Small intestine (tissue), 7 donors: ENCODE measurements at regions not wholly inside any gene's neighbourhood (a gene's known extent, or its start where the extent isn't known, plus 50 kb on each side); places are given as distances from the start of the nearest gene placed in this dataset.

Experiments
- DNase-seq, 2 donors: peaks; one replicate each; pipeline versions ENCODE4 v3.0.0 to v3.0.0-alpha.2; 2013
- FAIRE-seq: peaks from 2 replicates; lab custom pipeline; 2012; peaks lifted over from hg19 to GRCh38; lab: Jason Lieb, UNC
- H3K27ac ChIP-seq, 3 donors: one replicate each; pipeline ENCODE4 v1.5.1; 2013; ENCODE audit warnings: low read length in 2 of 3, mild to moderate bottlenecking in 2 of 3, control low read depth in 1 of 3, inconsistent platforms in 1 of 3, low read depth in 1 of 3, moderate library complexity in 1 of 3
- H3K27me3 ChIP-seq, 3 donors: one replicate each; pipeline ENCODE4 v1.6.1; 2013; ENCODE audit warnings: low read length in 3 of 3, inconsistent platforms in 1 of 3; ENCODE audit not compliant: control insufficient read depth in 3 of 3, insufficient read depth in 3 of 3
- H3K36me3 ChIP-seq, 3 donors: one replicate each; pipeline ENCODE4 v1.6.1; 2013; ENCODE audit warnings: low read length in 3 of 3, inconsistent platforms in 1 of 3, low read depth in 1 of 3, mild to moderate bottlenecking in 1 of 3, moderate library complexity in 1 of 3; ENCODE audit not compliant: control insufficient read depth in 3 of 3, insufficient read depth in 2 of 3
- H3K4me1 ChIP-seq, 3 donors: one replicate each; pipeline ENCODE4 v1.6.1; 2013; ENCODE audit warnings: low read length in 2 of 3, inconsistent platforms in 1 of 3, low read depth in 1 of 3, mild to moderate bottlenecking in 1 of 3, moderate library complexity in 1 of 3; ENCODE audit not compliant: control insufficient read depth in 3 of 3, insufficient read depth in 2 of 3
- H3K4me3 ChIP-seq, 3 donors: one replicate each; pipeline ENCODE4 v1.5.1; 2013; ENCODE audit warnings: low read length in 3 of 3, control low read depth in 1 of 3, inconsistent platforms in 1 of 3, low read depth in 1 of 3, mild to moderate bottlenecking in 1 of 3, moderate library complexity in 1 of 3
- H3K9me3 ChIP-seq, 2 donors: one replicate each; pipeline ENCODE4 v1.6.1; 2013; ENCODE audit warnings: low read depth in 1 of 2, low read length in 1 of 2; ENCODE audit not compliant: control insufficient read depth in 2 of 2, insufficient read depth in 1 of 2
- WGBS, 3 donors: extraction: QIAGEN DNeasy Blood & Tissue Kit; methylation state at CpG; one replicate each; pipeline ENCODE4 v1.1.7; 2013; 5-methylcytosine and 5-hydroxymethylcytosine counted together
- donor health status: healthy with polysubstance abuse.
- donor health status: control.
- donor health status: control.
- donor health status: Bipolar disorder and iron deficiency.
- donor health status: healthy.

DNA sequence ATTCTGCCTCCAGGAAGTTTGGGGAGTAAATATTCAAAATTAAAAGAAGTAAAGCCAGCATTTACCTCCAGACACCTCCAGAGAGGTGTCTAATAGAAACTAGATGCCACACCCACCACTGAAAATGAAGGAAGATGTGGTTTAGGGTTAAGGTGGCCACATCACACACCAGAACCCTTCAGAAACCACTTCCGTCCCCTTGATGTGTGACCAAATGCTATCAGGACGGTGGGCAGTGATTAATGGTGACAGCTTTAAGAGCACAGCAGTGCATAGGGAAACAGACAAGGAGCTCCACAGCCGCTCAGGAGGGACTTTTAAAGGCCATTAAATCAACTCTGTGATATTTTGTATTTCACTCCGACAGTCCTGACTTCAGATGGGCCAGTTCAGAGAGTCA is 295.2 kb downstream of the BRINP1 start:
- Histone ChIP-seq H3K36me3 (no peaks in the 10 kb centered on the region), H3K27ac (no peak overlapping the region), H3K4me3 (no peak overlapping the region), H3K4me1 (no peaks in the 10 kb centered on the region), H3K27me3 (no peaks in the 10 kb centered on the region), H3K9me3 (no peaks in the 10 kb centered on the region)
- DNase-seq = no peak
- WGBS, 3 donors = 26 to 40% (median 29%) methylated on average over 4 of the region's 4 CpGs
- no peak for FAIRE-seq

DNA sequence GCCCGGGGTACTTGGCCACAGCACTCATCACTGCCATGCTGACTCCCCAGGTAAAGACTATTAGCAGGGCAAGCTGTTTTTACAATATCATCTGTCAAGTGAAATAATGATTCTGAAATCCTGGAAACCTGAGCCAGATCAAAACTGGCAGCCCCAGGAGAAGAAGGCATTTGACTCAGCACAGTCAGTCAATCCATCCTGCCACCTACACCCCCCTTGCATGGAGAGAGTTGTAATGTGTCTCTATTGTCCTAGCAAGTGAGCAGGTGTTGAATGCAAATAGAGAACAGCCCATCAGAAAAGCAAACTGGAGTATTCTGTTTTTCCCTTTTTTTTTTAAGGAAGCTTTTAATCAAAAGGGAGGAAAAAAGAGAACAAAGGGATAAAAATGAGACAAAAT is 291.2 kb downstream of the BRINP1 start:
- H3K4me3 ChIP-seq = no peak overlapping the region
- H3K36me3 ChIP-seq = no peaks in the 10 kb centered on the region
- no peaks in the 10 kb centered on the region for H3K4me1 ChIP-seq
- DNase-seq (no peak), FAIRE-seq (no peak)
- WGBS, 3 donors = 55 to 79% (median 69%) methylated on average over 1 of the region's 1 CpG
- H3K27ac ChIP-seq = no peak overlapping the region
- H3K9me3 ChIP-seq = no peaks in the 10 kb centered on the region
- H3K27me3 ChIP-seq = no peaks in the 10 kb centered on the region

DNA sequence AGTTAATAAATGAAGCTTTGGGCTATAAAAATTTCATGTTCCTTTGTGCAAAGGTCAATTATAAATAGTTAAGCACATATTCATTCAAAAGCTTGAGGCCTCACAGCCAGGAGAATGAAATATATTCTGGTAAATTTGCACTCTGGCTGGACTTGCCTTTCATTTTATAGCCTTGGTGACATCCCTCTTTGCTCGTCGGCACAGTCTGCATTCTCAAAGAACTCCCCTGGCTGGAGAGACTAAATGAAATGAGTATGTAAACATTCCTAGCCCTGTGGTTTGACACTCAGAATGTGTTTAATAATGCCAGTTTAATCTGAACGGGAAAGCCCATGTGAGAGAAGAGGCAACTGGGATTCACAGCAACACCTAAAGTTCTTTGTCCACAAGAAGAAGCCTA is 285.6 kb downstream of the BRINP1 start:
- 30 to 43% (median 32%) methylated on average over 3 of the region's 3 CpGs for WGBS, 3 donors
- no peak overlapping the region for H3K4me3 ChIP-seq
- DNase-seq (no peak), FAIRE-seq (no peak)
- H3K36me3 ChIP-seq = no peaks in the 10 kb centered on the region
- no peak overlapping the region for H3K27ac ChIP-seq
- H3K9me3 ChIP-seq = no peaks in the 10 kb centered on the region
- no peaks in the 10 kb centered on the region for H3K4me1 ChIP-seq
- no peaks in the 10 kb centered on the region for H3K27me3 ChIP-seq

DNA sequence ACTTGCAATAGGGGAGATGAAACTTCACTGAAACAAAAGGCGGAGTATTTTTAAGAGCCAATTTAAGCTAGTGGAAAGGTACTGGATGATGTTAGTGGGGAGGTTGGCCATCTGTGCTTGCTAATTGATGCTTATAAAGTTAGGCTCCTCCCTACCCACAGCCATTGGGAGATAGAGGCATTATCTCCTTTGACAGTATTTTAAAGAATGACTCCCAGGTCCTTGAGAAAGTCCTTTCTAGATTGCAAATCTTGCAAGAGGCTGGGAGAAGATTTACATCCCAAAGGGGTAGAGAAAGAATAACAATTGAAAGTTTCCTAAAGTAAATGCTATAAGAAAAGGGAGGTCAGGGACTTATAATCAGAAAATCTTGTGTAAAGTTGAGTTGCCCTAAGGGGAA is 282.6 kb downstream of the BRINP1 start:
- FAIRE-seq = no peak

DNA sequence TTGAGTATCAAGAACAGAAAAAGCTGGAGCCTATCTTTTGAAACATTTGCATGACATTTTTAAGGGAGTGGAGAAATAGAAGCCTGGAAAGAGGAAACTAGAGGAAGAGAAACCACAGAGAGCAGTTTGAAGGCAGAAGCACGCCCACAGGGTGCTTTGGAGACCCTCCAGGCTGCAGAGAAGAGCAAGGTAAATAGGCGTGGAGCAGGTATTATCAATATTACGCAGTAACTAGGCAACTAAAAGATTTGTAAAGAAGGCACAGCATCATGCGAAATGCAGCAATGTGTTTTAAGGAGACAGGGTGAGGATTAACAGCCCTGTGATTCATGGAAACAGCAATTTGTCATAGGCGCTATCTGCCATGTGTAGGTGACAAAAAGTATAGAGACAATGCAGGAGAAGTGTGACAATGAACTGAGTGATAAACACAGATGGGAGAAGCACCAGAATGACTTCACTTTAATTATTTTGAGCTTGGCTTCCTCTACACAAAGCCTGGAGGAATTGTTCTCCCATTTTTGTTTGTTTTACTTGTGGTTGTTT is 281.2 kb downstream of the BRINP1 start:
- no peak for DNase-seq

More for the DNA sequence above, 282.6 kb downstream of the BRINP1 start:
- H3K9me3 ChIP-seq = no peaks in the 10 kb centered on the region
- DNase-seq = no peak
- no peaks in the 10 kb centered on the region for H3K4me1 ChIP-seq
- H3K36me3 ChIP-seq = no peaks in the 10 kb centered on the region
- no peak overlapping the region for H3K27ac ChIP-seq
- H3K27me3 ChIP-seq = no peaks in the 10 kb centered on the region
- H3K4me3 ChIP-seq = no peak overlapping the region
- 97 to 100% (median 97%) methylated on average over 1 of the region's 1 CpG for WGBS, 3 donors

DNA sequence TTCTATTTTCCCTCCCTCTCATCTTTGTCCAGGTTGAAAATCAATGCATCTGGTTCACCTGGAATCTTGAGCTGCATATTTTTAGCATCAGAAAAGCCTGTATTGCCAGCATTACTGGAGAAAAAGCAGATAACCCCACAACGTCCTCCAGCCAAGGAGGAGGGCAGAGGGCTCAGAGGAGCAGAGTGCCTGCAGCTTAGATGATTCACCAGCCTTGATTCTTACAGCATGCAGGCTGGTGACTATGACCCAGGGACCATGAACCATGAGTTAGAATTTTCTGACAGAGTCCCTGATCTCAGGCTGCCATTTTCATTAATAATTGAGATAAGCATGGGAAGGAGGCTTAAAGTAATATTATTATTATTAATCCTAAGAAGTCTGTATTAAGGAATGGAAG is 278.2 kb downstream of the BRINP1 start:
- no peak overlapping the region for H3K27ac ChIP-seq
- DNase-seq = no peak
- H3K36me3 ChIP-seq = no peaks in the 10 kb centered on the region
- no peak overlapping the region for H3K4me3 ChIP-seq
- H3K4me1 ChIP-seq = no peaks in the 10 kb centered on the region
- FAIRE-seq = no peak
- no peaks in the 10 kb centered on the region for H3K9me3 ChIP-seq
- H3K27me3 ChIP-seq = no peaks in the 10 kb centered on the region
- WGBS, 3 donors = 0 to 10% (median 0%) methylated on average over 1 of the region's 1 CpG

More for the DNA sequence above, 281.2 kb downstream of the BRINP1 start:
- no peaks in the 10 kb centered on the region for H3K36me3 ChIP-seq
- no peak overlapping the region for H3K27ac ChIP-seq
- no peaks in the 10 kb centered on the region for H3K27me3 ChIP-seq
- no peaks in the 10 kb centered on the region for H3K4me1 ChIP-seq
- WGBS, 3 donors = 29 to 53% (median 43%) methylated on average over 5 of the region's 5 CpGs
- H3K9me3 ChIP-seq = no peaks in the 10 kb centered on the region
- no peak overlapping the region for H3K4me3 ChIP-seq
- FAIRE-seq = no peak

DNA sequence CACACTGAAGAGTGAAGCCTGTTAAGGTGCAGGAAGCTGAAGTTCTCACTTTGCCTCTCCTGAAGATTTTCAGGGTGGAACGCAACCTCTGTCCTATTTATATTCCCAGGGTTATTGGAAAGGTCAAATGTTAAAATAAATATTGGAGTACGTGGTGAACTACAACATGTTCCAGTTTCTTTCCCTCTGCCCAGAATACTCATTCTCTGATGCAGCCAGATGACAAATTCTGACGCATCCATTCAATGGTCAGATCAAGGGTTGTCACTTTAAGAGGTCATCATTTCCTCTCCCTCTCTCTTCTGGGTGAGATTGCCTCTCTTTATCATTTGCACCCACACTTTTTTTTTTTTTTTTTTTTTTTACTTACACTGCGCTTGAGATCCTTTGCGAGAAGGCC is 277.1 kb downstream of the BRINP1 start:
- Histone ChIP-seq H3K4me1 (no peaks in the 10 kb centered on the region), H3K27me3 (no peaks in the 10 kb centered on the region), H3K36me3 (no peaks in the 10 kb centered on the region), H3K9me3 (no peaks in the 10 kb centered on the region), H3K4me3 (no peak overlapping the region), H3K27ac (no peak overlapping the region)
- FAIRE-seq (no peak), DNase-seq (no peak)
- 75 to 77% (median 75%) methylated on average over 5 of the region's 5 CpGs for WGBS, 3 donors

DNA sequence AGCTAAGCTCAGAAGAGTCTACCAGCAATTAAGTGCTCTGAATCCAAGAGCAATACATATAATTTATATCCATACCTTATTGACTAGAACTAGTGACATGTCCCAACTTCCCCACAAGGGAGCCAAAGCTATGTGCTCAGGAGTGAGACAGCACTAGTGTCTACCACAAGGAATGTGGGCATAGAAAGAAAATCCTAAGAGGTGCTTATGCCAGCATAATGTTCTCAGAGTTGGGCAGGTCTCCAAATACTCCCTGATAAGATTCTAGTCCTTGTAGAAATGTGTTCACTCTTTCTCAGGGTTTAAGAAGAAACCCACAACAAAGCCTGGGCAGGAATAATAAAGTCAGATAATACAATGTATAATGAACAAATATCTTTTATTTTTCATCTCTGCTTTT is 275.1 kb downstream of the BRINP1 start:
- H3K4me1 ChIP-seq = no peaks in the 10 kb centered on the region
- H3K9me3 ChIP-seq = no peaks in the 10 kb centered on the region
- H3K27me3 ChIP-seq = no peaks in the 10 kb centered on the region
- H3K27ac ChIP-seq = no peak overlapping the region
- FAIRE-seq (no peak), DNase-seq (no peak)
- H3K36me3 ChIP-seq = no peaks in the 10 kb centered on the region
- H3K4me3 ChIP-seq = no peak overlapping the region

DNA sequence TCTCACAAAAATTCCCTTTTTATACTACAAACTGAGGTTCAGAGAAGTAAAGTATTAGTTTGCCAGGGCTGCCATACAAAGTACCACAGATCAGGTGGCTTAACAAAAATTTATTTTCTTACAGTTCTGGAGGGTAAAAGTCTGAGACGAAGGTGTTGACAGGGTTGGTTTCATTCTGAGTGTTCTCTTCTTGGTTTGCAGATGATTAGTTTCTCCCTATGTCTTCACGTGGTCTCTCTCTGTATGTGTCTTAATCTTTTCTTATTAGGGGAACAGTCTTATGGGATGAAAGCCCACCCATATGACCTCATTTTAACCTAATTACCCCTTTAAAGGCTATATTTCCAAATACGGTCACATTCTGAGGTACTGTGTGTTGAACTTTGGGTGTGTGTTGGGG is 274.2 kb downstream of the BRINP1 start:
- H3K36me3 ChIP-seq = no peaks in the 10 kb centered on the region
- WGBS, 3 donors = 66 to 77% (median 76%) methylated on average over 3 of the region's 3 CpGs
- FAIRE-seq (no peak), DNase-seq (no peak)
- H3K4me3 ChIP-seq = no peak overlapping the region
- H3K27me3 ChIP-seq = no peaks in the 10 kb centered on the region
- H3K9me3 ChIP-seq = no peaks in the 10 kb centered on the region
- H3K27ac ChIP-seq = no peak overlapping the region
- no peaks in the 10 kb centered on the region for H3K4me1 ChIP-seq
